Choroid plexus epithelial cell (primary cell): ENCODE measurements at regions not wholly inside any gene's neighbourhood (a gene's known extent, or its start where the extent isn't known, plus 50 kb on each side); places are given as distances from the start of the nearest gene placed in this dataset.
A peak's percentile ranks its signal among the peaks of the same experiment; 100 is the strongest.

Experiments used
- DNase-seq: peaks from one replicate; pipeline ENCODE4 v3.0.0-alpha.2; 2010; ENCODE audit warnings: low read depth
- H3K4me3 ChIP-seq: 2 replicates; pipeline ENCODE4 v1.5.1; 2011; ENCODE audit warnings: low read depth, mild to moderate bottlenecking, control low read depth, low read length, moderate library complexity
- CTCF ChIP-seq: conservative IDR thresholded peaks from 2 replicates; pipeline ENCODE4 v1.5.1; 2011; ENCODE audit warnings: low read depth, mild to moderate bottlenecking, control low read depth, inconsistent platforms, low read length, moderate library complexity

GRCh38 chr5:43900974-43901373, 298.0 kb downstream of the NNT start:
- no peak overlapping the region for H3K4me3 ChIP-seq
- no peak for TF ChIP-seq CTCF
- no peak for DNase-seq

GRCh38 chr5:43895876-43896275, 292.9 kb downstream of the NNT start:
- no peak for DNase-seq
- H3K4me3 ChIP-seq = no peak overlapping the region
- TF ChIP-seq CTCF = no peak

- H3K4me3 ChIP-seq = no peak overlapping the region
- TF ChIP-seq CTCF = no peak
- DNase-seq = no peak
Measured at GRCh38 chr5:43893951-43894684, 291.1 kb downstream of the NNT start.

- no peak for TF ChIP-seq CTCF
- no peak for DNase-seq
- no peak overlapping the region for H3K4me3 ChIP-seq
Measured at GRCh38 chr5:43891112-43891511, 288.1 kb downstream of the NNT start.

- DNase-seq = no peak
- TF ChIP-seq CTCF = no peak
- no peak overlapping the region for H3K4me3 ChIP-seq
Measured at GRCh38 chr5:43889233-43889632, 286.3 kb downstream of the NNT start.

GRCh38 chr5:43875741-43876140, 272.8 kb downstream of the NNT start:
- no peak overlapping the region for H3K4me3 ChIP-seq
- no peak for TF ChIP-seq CTCF
- no peak for DNase-seq

- H3K4me3 ChIP-seq = no peak overlapping the region
- DNase-seq = peak; percentile 2
- TF ChIP-seq CTCF = no peak
Measured at GRCh38 chr5:43874772-43875171, 271.8 kb downstream of the NNT start.
